HG03565 (cell line): ENCODE measurements at regions not wholly inside any gene's neighbourhood (a gene's known extent, or its start where the extent isn't known, plus 50 kb on each side); places are given as distances from the start of the nearest gene placed in this dataset.

Experiments used
- ATAC-seq: cut with Tn5 transposase; IDR thresholded peaks from one replicate; pipeline ENCODE4 v1.9.1; 2021; ENCODE audit warnings: mild to moderate bottlenecking, moderate library complexity; ENCODE audit not compliant: unreplicated experiment

DNA sequence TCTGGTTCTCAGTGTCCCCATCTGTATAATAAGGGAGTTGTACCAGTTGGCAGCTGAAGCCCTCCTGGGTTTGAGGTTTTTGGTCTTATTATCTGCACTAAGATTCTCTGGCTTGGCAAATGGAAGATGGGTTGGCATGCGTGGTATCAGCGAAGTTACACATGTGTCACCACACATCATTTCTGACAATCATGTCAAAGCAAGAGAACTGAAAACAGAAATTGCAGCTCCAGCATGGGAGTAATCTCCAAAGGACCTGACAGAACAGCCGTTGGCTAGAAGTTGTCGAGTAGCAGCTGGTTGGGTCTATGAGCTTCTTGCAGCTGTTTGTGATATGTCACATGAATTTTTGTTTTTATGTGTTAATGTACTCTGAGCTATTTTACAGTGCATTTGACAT, 317.4 kb downstream of the SLC4A3 start:
- ATAC-seq: no peak

DNA sequence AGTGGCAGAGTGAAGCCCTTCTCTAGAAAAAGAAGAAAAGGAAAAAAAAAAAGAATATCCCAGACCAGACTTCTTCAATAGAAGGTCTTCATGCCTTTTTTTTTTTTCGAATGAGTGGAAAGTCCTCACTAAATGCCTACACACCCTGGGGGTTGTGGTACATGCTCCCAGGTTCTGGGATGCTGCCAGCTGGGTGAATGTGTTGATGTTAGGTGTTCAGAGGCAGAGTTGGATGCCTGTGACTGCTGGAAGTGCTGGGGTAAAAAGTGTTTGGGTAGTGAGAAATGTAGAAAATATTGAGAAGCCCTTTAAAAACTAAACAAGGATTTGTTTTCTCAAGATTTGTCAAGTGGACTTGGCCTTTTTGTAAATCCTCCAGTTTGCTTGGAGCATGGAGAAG, 318.6 kb downstream of the SLC4A3 start:
- ATAC-seq: no peak

DNA sequence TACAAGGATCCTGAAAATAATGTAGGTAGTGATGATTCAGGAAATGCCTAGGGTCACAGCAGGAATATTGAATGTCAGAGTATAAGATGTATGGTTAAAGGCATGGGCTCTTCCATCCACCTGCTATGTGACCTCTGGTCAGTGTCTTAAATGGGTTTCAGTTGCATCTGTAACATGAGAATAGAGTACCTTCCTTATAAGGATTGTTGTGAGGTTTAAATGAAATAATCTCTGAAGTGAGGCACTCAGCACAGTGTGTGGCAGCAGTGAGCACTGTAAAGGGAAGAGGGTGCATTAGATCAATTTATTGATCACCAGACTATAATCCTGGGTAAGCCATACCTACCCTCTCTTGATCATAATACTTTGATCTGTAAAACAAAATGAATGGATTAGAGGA, 319.1 kb downstream of the SLC4A3 start:
- no peak for ATAC-seq

DNA sequence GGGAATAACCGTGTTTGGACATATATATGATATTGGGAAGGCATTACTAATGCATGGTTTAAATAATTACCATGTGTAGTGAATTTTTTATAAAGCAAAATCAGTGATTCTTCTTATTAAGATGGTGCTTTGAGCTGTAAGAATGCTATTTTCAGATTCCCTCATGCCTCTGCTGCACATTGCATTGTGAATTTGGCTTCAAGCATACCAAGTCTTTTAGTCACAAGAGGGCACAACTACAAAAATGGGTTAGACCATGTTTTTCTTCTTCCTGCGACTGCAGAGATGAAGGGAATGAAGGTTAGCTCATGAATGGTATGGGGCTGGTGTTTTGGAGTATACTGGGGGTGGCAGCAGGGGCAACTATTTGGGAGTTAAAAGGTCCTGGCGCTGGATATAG, 320.1 kb downstream of the SLC4A3 start:
- no peak for ATAC-seq

DNA sequence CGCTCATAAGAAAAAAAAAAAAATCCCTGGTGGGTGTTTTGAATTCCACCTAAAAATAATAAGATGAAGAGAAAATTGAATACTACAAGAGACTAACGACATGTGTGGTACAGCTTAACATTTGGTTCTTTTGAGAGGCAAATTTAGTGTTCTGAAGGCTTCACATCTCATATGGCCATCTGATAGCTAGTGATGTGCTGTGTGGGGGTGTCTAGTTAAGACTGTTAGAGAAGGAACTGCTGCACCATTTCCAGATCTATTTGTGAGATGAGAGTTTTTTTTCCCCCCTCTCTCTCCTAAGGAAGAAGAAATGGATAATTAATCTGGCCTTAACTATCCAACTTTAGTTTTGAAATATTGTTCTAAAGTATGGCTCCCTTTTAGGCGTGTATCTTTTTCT, 321.6 kb downstream of the SLC4A3 start:
- no peak for ATAC-seq

DNA sequence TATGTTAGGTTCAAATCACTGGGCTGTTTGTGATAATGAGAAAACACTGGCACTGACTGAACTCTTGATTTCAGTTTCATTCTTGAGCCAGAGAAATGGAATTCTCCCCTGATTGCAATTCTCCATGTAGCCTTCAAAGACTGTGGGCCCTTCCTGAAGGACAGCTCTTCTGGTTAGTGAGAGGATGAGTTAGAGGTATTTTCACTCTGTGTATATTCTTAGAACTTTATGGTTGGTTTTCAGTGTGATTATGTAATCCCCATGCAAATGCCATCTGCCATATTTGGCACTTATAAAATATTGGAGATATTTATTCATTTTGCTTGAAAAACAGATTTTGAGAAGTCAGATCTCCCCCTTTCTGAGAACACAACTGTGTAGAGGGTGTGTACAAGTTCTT, 323.7 kb downstream of the SLC4A3 start:
- ATAC-seq: no peak

DNA sequence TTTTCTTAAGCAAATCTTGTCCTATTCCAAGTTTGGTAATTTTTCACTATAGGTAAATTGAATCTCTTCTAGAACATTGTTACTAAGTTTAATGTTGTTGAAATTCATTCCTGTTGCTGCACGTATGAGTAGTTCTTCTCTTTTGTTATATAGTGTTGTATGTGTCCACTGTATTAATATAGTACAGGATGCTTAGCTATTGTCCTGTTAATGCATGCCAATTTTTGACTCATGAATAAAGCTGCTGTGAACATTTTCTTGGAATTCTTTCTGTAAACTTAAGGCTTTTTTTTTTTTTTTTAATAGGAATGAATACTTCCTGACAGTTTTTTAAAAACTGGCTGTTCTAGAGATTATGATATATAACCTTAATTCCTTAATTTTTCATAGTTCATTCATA, 326.9 kb downstream of the SLC4A3 start:
- no peak for ATAC-seq

DNA sequence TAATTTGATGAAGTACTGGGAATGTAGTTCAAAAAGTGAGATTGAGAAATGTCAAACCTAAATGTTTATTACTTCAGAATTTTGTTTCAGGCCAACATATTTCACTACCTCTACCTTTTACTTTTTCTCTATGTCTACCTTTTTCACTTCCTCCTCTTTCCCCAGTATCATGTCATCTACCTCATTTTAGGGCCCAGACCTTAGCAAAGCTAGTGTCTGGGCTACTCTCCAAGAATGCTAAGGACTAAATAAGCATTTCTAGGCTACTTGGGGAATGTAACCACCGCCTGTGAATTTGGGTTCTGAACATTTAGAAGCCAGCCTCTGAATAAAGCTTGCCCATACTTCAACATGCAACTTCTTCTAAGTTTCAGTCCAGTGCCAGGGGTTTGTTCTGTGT, 330.4 kb downstream of the SLC4A3 start:
- no peak for ATAC-seq

DNA sequence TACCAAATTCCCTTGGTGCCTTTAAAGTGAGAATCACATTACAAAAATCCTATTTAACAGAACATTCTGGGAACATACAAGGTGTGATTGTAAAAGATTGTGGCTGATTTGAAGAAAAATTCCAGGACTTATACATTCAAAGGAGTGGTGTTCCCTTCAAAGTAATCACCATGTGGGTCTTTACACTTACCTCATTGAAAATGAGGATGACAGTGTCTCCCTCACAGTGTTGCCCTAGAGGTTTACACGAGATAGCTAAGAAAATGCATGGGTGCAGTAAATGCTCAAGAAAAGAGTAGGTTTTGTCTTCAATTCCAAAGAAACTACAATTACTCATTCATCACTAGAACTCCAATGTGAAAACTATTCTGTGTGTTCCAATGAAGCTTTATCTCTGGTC, 331.5 kb downstream of the SLC4A3 start:
- ATAC-seq: no peak

DNA sequence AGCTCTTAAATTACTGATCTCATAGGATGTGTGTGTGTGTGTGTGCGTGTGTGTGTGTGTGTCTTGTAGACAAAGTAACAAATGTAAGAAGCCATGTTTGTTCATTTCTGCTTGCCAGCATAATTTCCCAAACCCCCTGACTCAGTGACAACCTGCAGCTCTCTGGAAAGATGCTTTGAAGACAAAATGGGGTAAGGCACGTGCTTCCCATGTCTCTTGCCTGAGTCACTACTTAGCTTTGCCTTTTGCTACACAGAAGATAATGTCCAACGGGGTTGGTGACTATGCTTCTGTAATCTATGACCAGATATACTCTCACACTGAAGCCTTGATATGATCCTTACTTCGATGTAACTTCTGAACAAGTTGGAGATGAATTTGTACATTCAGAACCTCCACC, 332.0 kb downstream of the SLC4A3 start:
- no peak for ATAC-seq

DNA sequence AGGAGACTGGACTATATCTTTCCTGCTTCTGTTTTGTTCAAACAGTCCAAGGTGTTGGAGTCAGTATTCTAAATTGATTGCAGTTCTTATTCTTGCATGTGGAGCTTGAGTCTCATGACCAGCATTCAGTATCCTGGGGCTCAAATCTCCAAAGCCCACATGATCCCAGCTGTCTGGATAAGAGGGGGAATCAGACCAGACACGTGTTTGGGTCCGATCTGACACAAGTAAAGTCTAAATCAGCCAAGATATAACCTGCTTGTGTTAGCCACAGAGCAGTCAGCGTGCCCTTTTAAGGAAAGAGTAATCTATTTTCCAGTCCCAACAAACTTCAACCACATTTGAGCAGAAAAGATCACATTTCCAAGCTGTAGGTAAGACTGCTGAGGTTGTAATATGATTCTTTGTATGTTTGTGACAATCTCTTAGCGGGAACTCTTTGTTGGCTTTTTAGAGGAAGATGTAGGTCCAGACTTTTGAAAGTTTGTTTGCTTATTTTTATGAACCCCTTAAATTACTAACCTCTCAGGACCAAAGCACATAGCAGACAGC, 334.6 kb downstream of the SLC4A3 start:
- ATAC-seq: no peak

DNA sequence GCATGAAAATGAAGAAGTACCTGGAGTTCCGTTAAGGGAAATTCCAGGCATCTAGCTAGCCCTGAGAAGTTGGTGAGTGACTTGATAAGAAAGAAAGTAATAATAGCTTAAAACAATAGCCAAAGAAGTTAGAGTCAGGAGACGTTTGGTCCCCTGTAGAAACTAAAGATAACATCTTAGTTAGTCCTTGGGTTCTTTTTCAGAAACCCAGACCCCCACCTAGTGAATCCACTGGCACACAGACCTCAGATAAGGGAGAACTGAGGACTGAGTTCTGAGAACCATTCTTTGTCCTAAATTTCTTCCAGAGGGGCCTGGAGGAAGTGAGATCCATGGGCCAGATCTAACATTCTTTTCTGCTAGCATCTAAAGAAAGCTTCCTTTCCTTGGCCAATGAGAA, 335.4 kb downstream of the SLC4A3 start:
- ATAC-seq: no peak

DNA sequence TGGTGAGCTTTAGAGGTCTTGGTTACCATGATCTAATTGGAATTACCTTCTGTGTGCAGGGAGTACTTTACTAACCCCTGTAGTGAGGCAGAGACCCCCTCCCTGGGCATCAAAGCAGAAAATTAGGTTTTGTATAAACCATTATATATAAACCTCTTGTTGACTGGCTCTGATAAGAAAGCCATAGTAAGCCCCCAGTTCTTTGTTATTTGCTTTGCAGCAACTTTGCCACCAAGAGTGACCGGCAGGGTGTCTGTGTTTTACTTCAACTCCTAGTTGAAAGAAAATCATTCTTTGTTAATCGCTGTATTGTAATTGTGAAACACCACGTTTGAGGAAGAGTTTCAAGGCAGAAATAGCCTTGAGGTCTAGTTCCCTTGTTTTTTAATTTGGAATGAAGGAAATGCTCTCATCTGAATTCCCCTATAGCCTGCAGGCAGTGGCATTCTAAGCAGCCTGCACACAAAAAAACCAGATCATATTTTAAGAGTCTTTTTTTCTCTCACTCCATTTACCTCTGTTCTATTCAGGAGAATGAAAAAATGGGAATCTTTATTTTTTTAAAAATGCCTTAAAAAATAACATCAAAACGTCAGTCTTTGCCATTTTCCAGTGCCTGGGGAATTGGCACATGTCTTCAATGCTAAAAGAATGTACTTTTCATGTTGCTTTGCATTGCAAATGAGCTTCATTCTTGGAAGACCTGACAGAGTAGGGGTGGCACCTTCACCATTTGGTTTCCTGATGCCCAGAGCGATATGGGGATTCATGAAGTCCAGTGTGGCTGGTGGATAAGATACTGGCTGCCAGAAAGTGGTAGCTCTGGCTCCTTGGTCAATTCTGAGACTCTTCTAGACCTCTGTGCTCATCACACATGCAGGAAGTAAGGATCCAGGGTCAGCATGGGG, 338.1 kb downstream of the SLC4A3 start:
- ATAC-seq: no peak

DNA sequence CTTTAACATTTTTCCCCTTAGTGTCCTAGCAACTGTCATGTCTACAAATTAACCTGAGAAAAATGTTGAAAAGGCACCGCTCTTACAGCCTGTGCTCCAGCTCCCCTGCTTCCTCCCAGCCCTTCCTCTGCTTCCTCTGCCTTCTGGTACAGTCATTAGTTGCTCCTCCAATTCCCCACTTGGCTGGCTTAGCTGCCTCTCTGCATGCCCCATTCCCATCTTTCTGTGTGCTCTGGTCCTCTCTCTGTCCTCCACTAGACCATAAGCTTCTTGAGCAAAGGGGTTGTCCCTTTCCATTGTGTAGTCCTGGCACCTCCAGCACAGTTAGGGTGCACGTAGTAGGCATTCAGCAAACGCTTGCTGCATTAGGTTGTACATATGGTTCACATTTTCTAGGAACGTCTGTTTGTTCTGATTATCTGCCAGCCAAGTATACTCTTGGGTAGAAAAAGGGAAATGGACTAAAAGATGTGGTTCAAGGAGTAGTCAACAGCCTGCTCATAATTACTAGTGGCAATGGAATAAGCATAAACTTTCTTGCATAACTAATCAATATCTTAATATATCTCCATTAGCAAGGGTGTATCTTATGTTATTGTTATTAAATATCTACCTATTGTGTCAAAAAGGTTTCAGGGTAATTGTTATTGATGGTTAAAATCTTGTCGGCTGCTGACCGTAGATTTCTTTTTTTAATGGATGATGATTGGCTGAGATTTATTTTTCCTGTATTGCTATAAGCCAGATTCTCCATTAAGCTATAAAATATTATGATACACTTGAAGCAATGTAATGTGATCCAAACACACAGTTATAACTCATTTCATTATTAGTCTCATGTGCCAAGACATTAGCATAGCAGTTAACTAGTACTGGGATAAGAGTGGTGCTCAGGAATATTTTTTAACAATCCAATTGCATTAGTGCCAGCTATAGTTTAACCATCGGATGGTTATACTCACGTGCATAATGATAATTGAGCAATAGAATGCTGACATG, 340.1 kb downstream of the SLC4A3 start:
- ATAC-seq: no peak

DNA sequence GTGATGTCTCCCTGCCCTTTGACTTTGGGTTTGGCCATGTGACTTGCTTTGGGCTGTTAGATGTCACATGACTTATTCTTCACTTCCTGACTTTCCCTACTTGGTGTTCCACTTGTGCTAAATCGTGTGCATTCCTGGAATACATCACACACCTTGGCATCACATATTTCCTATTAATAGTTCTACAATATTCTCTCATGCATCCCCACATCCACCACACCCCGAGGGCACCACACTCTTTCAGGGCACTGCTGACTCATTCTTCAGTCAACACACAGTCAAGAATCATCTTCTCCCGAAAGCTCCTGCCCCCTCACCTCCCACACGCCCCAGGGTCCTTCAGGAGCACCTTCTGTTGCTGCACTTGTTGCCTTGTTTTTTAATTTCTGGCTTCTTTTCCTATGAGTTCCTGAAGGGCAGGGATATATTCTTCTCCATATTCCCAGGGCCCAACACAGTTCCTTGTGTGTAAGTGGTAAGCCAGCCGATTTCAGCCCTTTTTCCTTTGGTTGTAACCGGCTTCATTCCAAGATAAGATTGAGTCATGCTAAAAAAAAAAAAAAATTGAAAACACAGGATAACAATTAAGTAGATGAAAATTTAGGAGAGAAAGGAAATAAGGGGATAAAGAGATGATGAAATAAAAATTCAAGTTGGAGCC, 341.4 kb downstream of the SLC4A3 start:
- no peak for ATAC-seq

DNA sequence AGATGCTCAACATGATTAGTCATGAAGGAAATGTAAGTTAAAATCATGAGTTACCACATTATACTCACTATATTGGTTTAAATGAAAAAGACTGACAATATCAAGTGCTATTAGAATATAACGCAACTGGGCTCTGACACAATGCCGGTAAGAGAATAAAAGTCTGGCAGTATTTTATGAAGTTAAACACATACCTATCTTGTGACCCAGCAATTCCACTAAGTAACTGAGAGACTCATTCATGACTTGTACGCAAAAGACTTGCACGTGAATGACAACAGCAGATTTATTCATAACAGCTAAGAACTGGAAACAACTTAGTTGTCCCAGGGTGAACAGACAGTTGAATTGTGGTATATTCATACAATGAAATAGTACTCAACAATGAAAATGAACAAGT, 342.1 kb downstream of the SLC4A3 start:
- ATAC-seq: no peak

DNA sequence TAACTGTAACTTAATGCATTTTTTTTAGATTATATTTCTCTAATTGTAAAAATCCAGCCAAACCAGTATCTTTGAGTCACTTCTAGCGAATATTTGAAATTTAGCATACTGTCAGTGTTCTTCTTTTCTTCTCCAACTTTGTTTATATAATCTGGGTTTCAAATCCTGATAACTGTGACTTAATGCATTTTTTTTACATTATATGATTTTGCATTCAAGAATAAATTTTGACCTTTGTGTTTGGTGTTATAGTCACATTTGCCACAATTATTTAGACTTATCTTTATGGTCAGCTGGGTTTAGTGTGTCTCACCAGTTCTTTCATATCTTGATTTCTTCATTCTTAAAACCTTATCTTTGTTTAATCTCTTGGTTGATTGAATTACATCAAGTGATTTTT, 345.7 kb downstream of the SLC4A3 start:
- ATAC-seq: no peak

DNA sequence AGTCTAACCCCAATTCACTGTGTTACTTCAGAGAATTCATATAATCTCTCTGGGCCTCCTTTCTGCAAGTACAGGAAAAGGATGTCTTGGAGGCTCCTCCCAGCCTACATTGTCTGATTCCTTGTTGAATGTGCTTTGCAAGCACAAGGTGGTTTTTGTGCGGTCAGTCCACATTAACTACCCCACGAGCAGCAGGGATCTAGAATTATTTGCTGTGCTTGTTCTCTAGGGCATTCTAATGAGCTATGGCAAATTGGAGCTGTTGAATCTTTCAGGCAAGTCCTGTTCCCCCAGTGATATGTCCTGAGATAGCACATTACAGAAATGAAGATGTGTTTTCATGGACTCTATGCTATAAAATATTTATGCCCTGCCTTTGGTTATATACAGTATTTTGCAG, 349.4 kb downstream of the SLC4A3 start:
- no peak for ATAC-seq

DNA sequence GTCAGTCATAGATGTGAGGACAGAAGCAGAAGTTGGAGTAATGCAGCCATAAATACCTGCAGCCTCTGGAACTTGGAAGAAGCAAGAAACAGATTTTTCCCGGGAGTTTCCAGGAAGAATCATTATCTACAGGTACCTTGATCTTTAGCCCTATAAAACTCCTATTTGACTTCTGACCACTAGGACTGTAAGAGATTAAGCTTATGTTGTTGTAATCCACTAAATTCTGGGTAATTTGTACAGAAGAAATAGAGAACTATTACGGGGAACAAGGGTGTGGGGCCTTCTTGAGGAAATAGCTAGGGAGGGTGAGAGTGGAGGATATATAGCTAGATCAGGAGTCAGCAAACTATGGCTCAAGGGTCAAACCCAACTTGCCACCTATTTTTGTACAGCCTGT, 353.2 kb downstream of the SLC4A3 start:
- no peak for ATAC-seq

DNA sequence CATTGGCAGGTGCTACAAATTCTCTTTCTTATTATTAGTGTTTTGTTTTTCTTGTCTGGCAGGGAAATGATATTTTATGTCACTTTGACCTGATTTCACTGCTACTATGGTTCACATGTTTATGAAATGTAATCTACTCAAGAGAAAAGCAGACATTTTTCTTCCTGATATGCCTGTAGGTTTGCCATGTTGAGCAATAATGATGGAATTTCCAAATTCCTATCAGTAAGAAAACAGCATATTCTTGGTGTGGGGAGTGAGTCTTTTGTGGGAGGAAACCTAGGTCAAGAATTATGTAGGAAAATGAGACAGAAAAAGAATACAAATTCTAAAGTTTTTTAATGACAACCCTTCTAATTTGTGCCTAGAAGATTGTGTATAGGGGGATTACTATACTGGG, 356.4 kb downstream of the SLC4A3 start:
- ATAC-seq: no peak

DNA sequence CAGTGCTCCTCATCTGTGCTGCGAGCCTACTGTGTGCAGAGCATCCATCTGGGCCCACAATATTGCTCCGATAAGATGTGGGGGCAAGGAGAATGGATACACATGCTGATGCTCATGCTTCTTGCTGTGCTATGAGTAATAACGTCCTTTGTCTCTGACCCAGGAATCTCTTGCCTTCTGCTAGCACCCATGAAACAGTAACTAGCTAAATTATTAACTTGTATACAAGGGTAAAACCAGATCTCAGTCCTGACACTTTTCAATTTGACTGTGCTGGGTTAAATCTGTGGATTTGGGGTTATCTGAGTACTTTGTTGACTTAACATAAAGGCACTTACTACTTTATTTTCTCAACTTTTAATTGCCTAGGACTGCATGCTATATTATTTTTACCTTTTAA, 357.6 kb downstream of the SLC4A3 start:
- ATAC-seq: no peak
